Occipital lobe (tissue), 1 donor: ENCODE measurements at regions not wholly inside any gene's neighbourhood (a gene's known extent, or its start where the extent isn't known, plus 50 kb on each side); places are given as distances from the start of the nearest gene placed in this dataset.
"Not testable (repeated sequence)": the region's sequence is repeated elsewhere in the genome, so short reads cannot be mapped to it uniquely, and the experiment has no call there.

Experiments used
- DNase-seq: peaks from one replicate; lab custom pipeline; 2025; lab: John Stamatoyannopoulos, UW

DNA sequence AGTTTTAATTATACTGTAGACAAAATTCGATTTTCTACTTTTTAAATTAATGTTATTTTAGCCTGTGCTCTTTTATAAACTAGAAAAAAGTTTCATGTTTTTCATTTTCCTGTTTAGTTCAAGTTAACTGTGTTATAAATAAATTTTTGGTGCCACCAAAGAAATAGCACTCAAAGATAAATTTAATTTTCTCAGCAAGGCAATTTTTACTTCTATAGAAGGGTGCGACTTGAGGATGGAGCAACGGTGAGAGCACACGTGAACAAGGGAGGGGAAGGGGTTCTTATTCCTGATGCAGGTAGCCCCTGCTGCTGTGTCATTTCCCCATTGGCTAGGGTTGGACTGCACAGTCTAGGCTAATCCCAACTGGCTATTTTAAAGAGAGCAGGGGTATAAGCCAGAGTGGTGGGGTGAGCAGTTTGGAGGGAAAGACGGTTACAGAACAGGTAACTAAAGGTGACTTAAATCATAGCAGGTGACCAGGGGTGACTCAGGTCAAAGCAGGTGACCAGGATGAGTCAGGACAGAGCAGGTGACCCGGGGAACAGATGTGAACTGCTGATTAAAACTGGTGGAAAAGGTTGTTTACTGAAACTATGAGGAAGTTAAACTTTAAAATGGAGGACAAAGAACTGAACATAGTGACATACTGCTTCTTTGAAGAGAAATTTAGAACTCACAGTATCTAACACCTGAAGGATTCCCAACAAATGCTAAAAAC is 104.6 kb upstream of the GPBP1 start:
- DNase-seq = no peak

DNA sequence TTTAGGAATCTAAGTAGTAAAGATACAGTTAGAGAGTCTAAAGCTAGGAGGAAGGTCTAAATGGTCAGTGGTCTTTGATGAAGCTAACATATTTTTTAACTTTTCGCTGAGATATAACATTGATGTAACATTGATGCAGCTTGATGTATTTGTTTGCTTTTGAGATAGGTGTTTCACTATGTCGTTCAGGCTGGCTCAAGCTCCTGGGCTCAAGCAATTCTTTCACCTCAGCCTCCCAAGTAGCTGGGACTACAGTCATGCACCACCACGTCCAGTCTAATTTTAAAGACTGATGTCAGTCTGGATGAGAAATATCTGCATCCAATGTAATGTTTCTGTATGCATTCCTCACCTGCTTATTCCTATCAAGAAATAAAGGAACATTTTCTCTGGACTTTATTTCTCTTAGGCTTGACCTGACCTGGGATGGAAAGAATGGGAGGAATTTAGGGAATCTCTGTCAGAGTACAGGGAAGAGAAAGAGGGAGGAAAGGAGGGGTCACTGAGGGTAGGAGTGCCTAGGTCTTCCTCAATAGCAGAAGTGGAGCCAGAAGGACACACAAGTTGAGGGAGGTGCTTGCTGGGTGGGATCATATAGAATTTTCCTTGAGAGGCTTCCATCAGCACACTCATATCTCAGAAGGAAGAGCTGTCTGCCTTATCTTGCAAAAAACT is 101.5 kb upstream of the GPBP1 start:
- no peak for DNase-seq

DNA sequence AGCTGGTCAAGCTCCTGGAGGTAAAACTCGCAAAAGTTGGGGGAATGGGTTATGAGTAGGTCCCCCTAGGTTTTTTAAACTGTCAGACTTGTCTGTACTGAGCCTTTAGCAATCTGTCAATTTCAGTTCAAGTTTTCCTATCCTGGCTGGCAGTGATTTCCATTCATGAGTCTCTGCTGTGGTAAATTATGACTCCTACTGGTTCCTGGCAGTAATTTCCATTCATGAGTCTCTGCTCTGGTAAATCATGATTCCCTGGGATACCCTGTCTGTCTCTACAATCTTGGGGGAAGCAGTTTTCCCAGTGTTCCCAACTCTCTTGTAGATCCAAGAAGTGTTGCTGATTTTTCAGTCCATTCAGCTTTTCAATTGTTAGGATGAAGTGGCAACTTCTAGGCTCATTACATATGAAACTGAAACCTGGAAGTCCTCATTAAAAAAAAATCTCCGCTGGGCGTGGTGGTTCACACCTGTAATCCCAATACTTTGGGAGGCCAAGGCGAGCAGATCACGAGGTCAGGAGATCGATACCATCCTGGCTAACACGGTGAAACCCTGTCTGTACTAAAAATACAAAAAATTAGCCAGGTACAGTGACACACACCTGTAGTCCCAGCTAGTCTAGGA is 91.3 kb upstream of the GPBP1 start:
- no peak for DNase-seq

DNA sequence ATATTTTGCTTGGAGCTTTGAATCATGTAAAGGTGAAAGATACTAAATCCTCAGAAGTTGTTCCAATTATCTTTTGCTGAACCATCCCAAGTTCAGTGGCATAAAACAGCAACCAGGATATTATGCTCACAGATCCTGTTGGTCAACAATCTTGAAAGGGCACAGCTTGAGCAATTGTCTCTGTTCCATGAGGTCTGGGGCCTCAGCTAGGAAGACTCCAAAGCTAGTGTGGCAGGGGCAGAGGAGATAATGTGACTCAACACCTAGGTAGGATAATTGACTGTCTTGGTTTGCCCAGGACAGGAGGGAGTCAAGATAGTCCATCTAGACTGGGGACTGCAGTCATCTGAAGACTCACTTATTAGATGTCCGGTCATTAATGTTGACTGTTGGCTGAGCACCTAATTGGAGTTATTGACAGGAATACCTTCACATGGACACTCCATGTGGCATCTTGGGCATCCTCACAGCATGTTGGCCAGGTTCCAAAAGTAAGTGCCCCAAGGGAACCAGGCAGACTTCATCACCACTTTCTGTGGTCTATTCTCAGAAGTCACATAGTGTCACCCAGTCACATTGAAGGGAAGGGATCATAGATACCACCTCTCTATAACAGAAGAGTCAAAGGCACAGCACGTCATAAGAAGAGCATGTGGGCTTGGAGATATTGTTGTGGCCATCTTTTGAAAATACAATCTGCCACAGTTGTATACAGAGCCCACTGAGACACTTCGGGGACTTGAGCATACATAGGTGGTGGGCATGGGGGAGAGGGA is 88.4 kb upstream of the GPBP1 start:
- DNase-seq = no peak

DNA sequence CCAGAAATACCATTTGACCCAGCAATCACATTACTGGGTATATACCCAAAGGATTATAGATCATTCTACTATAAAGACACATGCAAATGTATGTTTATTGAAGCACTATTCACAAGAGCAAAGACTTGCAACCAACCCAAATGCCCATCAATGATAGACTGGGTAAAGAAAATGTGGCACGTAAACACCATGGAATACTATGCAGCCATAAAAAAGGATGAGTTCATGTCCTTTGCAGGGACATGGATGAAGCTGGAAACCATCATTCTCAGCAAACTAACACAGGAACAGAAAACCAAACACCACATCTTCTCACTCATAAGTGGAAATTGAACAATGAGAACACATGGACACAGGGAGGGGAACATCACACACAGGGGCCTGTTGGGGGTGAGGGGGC is 85.9 kb upstream of the GPBP1 start:
- not testable (repeated sequence) for DNase-seq

DNA sequence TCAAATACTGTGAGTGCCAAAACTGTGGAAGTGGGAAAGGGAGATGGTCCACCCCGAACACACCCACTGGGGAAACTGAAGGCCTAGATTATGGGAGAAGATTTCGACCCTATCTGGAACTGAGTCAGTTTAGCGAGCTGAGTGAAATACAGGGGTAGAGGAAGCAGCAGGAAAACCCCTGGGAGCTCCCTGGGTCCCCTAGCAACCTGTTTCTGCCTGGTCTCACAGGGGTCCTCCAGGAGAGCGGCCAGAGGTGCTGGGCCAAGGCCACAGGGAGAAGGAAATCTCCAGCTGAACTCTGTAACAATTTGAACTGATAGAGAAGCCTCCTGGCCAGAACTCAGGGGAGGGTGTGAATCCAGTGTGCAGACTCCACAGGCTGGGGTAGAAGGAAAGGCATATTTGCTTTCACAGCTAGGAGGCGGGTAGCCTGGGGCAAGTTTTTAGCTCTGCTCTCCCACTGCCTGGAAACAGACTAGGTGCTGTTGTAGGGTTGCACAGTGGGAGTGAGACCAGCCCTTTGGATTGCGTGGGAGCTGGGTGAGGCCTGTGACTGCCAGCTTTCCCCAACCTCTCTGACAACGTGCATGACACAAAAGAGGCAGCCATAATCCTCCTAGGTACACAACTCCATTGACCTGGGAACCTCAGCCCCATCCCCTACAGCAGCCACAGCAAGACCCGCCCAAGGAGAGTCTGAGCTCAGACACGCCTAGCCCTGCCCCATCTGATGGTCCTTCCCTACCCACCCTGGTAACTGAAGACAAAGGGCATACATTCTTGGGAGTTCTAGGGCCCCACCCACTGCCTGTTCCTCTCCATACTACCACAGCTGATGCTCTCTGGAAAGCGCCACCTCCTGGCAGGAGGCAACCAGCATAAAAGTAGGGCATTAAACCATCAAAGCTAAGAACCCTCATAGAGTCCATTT is 78.8 kb upstream of the GPBP1 start:
- no peak for DNase-seq

DNA sequence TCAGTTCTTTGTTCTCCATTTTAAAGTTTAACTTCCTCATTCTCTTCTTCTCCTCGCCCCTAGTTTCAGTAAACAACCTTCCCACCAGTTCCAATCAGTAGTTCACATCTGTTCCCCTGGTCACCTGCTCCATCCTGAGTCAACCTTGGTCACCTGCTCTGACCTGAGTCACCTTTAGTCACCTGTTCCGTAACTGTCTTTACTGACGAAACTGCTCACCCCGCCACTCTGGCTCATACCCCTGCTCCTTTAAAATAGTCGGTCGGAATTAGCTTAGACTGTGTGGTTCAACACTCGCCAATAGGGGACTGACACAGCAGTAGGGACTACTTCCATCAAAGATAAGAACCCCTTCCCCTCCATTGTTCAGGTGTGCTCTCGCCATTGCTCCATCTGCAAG is 76.3 kb upstream of the GPBP1 start:
- DNase-seq = no peak

DNA sequence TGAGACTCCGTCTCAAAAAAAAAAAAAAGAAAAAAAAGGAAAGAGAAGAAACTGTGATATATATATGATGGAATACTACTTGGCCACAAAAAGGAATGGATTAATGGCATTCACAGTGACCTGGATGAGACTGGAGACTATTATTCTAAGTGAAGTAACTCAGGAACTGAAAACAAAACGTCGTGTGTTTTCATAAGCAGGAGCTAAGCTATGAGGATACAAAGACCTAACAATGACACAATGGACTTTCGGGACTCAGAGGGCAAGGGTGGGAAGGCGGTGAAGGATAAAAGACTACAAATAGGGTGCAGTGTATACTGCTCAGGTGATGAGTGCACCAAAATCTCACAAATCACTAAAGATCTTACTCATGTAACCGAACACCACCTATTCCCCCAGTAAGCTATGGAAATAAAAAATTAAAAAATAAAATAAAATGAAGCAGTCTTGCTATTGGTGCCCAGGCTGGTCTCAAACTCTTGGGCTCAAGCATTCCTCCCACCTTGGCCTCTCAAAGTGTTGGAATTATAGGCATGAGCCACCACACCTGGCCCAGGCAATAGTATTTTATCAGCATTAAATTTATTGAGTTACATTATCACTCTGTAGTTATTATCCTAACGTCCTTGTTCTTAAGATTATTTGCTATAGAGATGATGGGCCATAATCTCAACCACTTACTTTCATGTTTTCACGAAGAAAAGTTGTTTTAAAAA is 71.5 kb upstream of the GPBP1 start:
- no peak for DNase-seq

DNA sequence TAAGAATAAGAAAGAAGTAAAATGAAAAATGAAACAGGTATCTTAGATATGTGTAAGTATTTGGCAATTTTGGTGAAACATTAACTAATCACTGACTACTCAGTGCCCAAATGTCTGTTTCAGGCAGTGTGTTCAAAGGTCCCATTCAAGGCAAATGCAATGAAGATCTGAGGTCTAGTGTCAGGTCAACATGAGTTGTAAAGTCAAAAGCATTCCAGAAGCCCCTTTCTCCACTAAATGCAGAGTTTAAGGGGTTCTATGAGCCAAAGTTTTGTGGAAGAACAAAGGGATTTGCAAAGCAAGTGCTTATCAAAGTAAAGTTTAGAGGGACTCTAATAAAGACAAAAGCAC is 71.0 kb upstream of the GPBP1 start:
- no peak for DNase-seq

DNA sequence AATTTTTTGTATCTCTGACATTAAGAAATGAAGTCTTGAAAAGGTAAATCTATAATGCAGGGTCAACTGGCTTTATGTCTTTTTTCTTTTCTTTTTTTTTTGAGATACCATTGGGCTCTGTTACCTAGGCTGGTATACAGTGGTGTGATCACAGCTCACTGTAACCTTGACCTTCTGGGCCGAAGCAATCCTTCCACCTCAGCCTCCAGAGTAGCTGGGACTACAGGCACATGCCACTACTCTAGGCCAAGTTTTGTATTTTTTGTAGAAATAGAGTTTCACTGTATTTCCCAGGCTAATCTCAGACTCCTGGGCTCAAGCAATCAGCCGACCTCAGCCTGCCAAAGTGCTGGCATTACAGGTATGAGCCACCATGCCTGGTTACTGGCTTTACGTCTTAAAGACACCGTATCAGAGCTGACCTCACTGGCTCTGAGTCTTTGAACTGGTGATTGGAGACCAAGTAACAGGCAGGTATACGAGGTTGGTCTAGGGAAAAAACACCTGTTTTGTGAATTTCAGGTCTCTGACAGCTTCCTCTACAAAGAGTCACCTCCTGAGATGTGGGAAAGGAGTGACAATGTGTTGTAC is 70.4 kb upstream of the GPBP1 start:
- DNase-seq = no peak

DNA sequence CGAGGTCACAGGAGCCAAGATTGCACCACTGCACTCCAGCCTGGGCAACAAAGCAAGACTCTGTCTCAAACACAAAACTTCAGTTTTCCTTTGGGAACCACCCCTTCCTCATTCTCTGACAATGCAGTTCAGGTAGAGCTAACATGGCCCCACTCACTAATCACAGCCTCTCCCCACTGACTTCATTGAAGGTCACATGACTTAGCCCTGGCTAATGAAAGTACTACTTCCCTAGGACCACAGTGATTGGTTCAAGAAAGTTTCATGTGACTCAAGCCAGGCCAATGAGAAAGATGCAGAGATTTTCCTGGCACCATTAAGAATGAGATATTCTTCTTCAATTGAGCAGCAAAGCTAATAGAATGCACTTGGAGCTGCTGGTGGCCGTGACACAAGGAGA is 67.2 kb upstream of the GPBP1 start:
- no peak for DNase-seq

DNA sequence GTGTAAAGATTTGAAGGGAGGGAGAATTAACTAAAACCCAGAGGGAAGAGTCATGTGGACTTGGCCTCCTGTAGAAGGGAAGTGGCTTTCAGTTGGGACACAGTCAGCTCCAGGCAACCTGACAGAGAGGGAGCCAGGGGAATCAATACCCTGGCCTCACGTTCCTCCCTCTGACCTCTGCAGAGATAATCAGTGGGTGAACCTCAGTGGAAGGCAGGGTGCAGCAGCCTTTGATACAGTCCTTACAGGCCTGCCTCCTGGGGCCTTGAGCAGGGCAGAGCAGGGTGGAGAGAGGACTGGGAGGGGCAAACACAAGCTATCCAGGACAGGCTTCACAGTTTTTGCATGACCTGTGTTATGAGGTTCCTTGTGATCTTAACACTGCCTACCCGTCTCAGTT is 61.9 kb upstream of the GPBP1 start:
- no peak for DNase-seq

DNA sequence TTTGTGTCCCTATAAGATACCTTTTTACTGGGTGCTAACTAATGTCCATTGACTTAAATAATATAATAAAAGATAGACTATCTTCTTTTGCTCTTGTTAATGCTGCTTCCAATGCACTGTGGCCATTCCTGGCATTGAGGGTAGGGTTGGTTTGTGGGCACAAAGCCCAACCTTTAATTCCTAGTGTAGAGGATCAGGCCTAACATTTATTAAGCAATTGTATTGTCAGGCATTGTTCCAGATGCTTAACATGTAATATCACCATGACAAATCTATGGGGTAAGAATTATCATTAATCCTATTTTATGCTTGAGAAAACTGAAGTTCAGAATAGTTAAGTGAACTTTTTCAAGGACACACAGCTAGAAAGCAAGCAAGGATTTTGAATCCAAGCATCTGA is 60.4 kb upstream of the GPBP1 start:
- DNase-seq = no peak

DNA sequence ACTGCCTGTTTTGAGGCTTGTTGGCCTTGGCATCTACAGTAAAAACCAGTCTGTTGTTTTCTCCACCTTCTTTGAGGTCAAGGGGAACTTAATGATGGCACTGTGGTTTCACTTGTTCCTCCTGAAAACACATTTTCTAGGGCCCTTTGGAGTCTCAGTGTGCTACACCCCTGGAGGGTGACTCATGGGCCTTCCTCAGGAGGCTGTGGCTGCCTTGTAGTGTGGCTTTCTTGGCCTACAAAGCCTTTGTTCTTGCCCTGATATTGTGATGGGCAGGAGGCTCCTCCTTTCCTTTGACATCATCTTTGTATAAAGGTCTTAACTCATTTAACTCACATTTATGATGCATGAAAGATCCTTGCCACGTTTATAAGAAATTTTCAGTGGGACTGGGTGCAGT is 56.3 kb upstream of the GPBP1 start:
- no peak for DNase-seq

DNA sequence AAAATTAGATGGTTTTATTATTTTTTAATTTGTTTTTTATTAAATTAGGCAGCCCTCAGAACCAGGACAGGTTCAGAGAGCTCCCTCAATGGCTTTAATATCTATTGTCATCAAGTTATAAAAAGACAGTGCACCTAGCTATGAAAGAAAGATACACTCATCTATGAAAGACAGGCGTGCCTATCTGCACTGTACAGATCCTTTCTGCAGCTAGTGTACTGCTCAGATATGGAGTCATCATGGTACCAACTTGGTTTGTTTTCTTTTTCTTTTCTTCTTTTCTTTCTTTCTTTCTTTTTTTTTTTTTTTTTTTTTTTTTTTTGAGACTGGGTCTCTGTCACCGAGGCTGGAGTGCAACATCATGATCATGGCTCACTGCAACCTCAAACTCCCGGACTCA is 54.8 kb upstream of the GPBP1 start:
- no peak for DNase-seq

DNA sequence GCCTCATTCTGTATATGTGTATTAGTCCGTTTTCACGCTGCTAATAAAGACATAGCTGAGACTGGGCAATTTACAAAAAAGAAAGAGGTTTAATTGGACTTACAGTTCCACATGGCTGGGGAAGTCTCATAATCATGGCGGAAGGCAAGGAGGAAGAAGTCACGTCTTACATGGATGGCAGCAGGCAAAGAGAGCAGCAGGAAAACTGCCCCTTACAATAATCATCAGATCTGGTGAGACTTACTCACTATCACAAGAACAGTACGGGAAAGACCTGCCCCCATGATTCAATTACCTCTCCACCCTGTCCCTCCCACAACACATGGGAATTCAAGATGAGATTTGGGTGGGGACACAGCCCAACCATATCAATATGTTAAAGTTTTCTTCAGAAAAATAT is 49.8 kb upstream of the GPBP1 start:
- DNase-seq = no peak
